ENCODE measurements at regions not wholly inside any gene's neighbourhood (a gene's known extent, or its start where the extent isn't known, plus 50 kb on each side); places are given as distances from the start of the nearest gene placed in this dataset.
A peak's percentile ranks its signal among the peaks of the same experiment; 100 is the strongest.

GRCh38 chr5:142397178-142397577, 72.4 kb upstream of the SPRY4 start:
- Histone ChIP-seq H3K27ac (no peak overlapping the region), H3K36me3 (no peaks in the 10 kb centered on the region), H3K27me3 (no peaks in the 10 kb centered on the region), H3K4me1 (no peaks in the 10 kb centered on the region), H3K9me3 (no peaks in the 10 kb centered on the region), H3K4me3 (no peak overlapping the region)
- DNase-seq (ENCODE audit: low spot score) = no peak
- no peak for TF ChIP-seq CTCF (IDR thresholded peaks at IDR 0.05)

- TF ChIP-seq CTCF (IDR thresholded peaks at IDR 0.05) = no peak
- Histone ChIP-seq H3K27ac (no peak overlapping the region), H3K36me3 (no peaks in the 10 kb centered on the region), H3K9me3 (no peaks in the 10 kb centered on the region), H3K27me3 (no peaks in the 10 kb centered on the region), H3K4me3 (no peak overlapping the region), H3K4me1 (no peaks in the 10 kb centered on the region)
- no peak for DNase-seq (ENCODE audit: low spot score)
Observed at GRCh38 chr5:142396436-142397038, 71.7 kb upstream of the SPRY4 start.

- TF ChIP-seq CTCF (IDR thresholded peaks at IDR 0.05) = no peak
- Histone ChIP-seq H3K27ac (no peak overlapping the region), H3K27me3 (no peaks in the 10 kb centered on the region), H3K9me3 (no peaks in the 10 kb centered on the region), H3K4me1 (peaks cover 0 to 11% of the 10 kb centered on the region in 2 donors), H3K4me3 (no peak overlapping the region), H3K36me3 (no peaks in the 10 kb centered on the region)
- DNase-seq (ENCODE audit: low spot score) = no peak
Observed at GRCh38 chr5:142395334-142395733, 70.5 kb upstream of the SPRY4 start.

GRCh38 chr5:142391058-142391845, 66.4 kb upstream of the SPRY4 start:
- H3K4me3 ChIP-seq = no peak overlapping the region
- no peak overlapping the region for H3K27ac ChIP-seq
- H3K9me3 ChIP-seq = no peaks in the 10 kb centered on the region
- no peaks in the 10 kb centered on the region for H3K36me3 ChIP-seq
- H3K27me3 ChIP-seq = no peaks in the 10 kb centered on the region
- no peak for TF ChIP-seq CTCF (IDR thresholded peaks at IDR 0.05)
- DNase-seq (ENCODE audit: low spot score) = no peak
- peaks cover 0 to 31% of the 10 kb centered on the region in 2 donors for H3K4me1 ChIP-seq

- TF ChIP-seq CTCF (IDR thresholded peaks at IDR 0.05) = no peak
- Histone ChIP-seq H3K27ac (peak overlapping the region in 1 of 2 donors; percentile 36), H3K27me3 (no peaks in the 10 kb centered on the region), H3K4me1 (peaks cover 0 to 31% of the 10 kb centered on the region in 2 donors), H3K36me3 (no peaks in the 10 kb centered on the region), H3K9me3 (no peaks in the 10 kb centered on the region), H3K4me3 (no peak overlapping the region)
- no peak for DNase-seq (ENCODE audit: low spot score)
Observed at GRCh38 chr5:142390334-142390733, 65.5 kb upstream of the SPRY4 start.
